ENCODE measurements at regions not wholly inside any gene's neighbourhood (a gene's known extent, or its start where the extent isn't known, plus 50 kb on each side); places are given as distances from the start of the nearest gene placed in this dataset.

DNA sequence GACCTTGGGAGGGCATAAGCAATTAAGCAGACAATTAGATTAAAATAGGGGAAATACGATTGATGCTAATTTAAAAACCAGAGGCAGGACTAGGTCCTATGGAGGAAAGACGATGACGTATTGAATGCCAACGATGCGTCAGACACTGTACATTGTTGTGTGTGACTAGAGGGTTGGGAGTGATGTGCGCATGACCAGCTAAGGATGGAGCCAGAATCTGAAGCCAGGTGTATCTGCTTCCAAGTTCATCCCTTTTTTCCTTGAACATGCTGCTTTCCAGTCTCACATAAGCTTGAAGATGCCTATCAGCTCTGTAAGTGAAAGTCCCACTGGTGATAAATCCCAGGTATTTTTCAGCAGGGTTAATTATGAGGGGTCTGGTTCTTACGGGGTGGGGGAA lies 576.2 kb downstream of the MATN1 start:
- H3K9ac ChIP-seq (ENCODE audit: low read length), result no peak overlapping the region
- H2AFZ ChIP-seq (ENCODE audit: low read depth, low read length, poor library complexity, severe bottlenecking), result no peak overlapping the region
- H3K79me2 ChIP-seq (ENCODE audit: insufficient read depth, low read length), result no peaks in the 10 kb centered on the region
- H3K4me3 ChIP-seq (replicated peaks in 1 of 2; ENCODE audit: low read depth in 1 of 2, low read length in 2 of 2), result no peak overlapping the region
- H3K4me2 ChIP-seq (ENCODE audit: low read length), result no peak overlapping the region
- H3K27me3 ChIP-seq (ENCODE audit: insufficient read depth, low read length), result peaks cover 28% of the 10 kb centered on the region
- ChIA-PET POLR2A (no interaction called here), RAD21 (ENCODE audit: low non-redundant PET in 1 of 2, low total read pairs in 2 of 2, uncharacterized antibody in 2 of 2, unreplicated experiment in 2 of 2) (no interaction called here), CTCF (no interaction called here)
- H4K20me1 ChIP-seq (ENCODE audit: insufficient read depth), result no peaks in the 10 kb centered on the region
- H3K9me3 ChIP-seq (ENCODE audit: control insufficient read depth in 1 of 2, insufficient read depth in 1 of 2, low read depth in 1 of 2, low read length in 2 of 2), result no peaks in the 10 kb centered on the region
- TF ChIP-seq FOSL1 (IDR thresholded peaks at IDR 0.05; ENCODE audit: low read depth) (no peak), TCF7L2 (IDR thresholded peaks at IDR 0.05; ENCODE audit: borderline replicate concordance, extremely low read depth, insufficient read depth, insufficient read length) (no peak), EZH2 (IDR thresholded peaks at IDR 0.05) (no peak), ZNF274 (IDR thresholded peaks at IDR 0.05; ENCODE audit: low read depth, low read length) (no peak), EGR1 (IDR thresholded peaks at IDR 0.05; ENCODE audit: low read depth) (no peak), ZFX (IDR thresholded peaks at IDR 0.05) (no peak), SRF (IDR thresholded peaks at IDR 0.05; ENCODE audit: low read depth) (no peak), POLR2A (IDR thresholded peaks at IDR 0.05; ENCODE audit: borderline replicate concordance, extremely low read depth, insufficient read depth, insufficient read length) (no peak)
- TF ChIP-seq, protein P1, sequence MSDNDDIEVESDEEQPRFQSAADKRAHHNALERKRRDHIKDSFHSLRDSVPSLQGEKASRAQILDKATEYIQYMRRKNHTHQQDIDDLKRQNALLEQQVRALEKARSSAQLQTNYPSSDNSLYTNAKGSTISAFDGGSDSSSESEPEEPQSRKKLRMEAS (IDR thresholded peaks at IDR 0.05), result no peak
- TF ChIP-seq, protein P2, sequence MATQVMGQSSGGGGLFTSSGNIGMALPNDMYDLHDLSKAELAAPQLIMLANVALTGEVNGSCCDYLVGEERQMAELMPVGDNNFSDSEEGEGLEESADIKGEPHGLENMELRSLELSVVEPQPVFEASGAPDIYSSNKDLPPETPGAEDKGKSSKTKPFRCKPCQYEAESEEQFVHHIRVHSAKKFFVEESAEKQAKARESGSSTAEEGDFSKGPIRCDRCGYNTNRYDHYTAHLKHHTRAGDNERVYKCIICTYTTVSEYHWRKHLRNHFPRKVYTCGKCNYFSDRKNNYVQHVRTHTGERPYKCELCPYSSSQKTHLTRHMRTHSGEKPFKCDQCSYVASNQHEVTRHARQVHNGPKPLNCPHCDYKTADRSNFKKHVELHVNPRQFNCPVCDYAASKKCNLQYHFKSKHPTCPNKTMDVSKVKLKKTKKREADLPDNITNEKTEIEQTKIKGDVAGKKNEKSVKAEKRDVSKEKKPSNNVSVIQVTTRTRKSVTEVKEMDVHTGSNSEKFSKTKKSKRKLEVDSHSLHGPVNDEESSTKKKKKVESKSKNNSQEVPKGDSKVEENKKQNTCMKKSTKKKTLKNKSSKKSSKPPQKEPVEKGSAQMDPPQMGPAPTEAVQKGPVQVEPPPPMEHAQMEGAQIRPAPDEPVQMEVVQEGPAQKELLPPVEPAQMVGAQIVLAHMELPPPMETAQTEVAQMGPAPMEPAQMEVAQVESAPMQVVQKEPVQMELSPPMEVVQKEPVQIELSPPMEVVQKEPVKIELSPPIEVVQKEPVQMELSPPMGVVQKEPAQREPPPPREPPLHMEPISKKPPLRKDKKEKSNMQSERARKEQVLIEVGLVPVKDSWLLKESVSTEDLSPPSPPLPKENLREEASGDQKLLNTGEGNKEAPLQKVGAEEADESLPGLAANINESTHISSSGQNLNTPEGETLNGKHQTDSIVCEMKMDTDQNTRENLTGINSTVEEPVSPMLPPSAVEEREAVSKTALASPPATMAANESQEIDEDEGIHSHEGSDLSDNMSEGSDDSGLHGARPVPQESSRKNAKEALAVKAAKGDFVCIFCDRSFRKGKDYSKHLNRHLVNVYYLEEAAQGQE (IDR thresholded peaks at IDR 0.05; ENCODE audit: low read depth), result no peak
- DNase-seq (ENCODE audit: low read depth, low spot score) (no peak), ATAC-seq (no peak)
- no peaks in the 10 kb centered on the region for H3K36me3 ChIP-seq (ENCODE audit: control insufficient read depth in 1 of 2, insufficient read depth in 2 of 2, low read length in 2 of 2)
- no peaks in the 10 kb centered on the region for H3K4me1 ChIP-seq (ENCODE audit: control insufficient read depth in 1 of 2, insufficient read depth in 2 of 2, low read length in 2 of 2)
- H3K27ac ChIP-seq (ENCODE audit: low read depth, low read length), result no peak overlapping the region
- intact Hi-C loops (cut with micrococcal nuclease), result no loop called here
- no peaks in the 10 kb centered on the region for H3K9me2 ChIP-seq (ENCODE audit: insufficient read depth)
- no TSS peak for BruUV-seq (replicated peaks)

Data from HCT116 (cell line).